ENCODE measurements at regions not wholly inside any gene's neighbourhood (a gene's known extent, or its start where the extent isn't known, plus 50 kb on each side); places are given as distances from the start of the nearest gene placed in this dataset.

DNA sequence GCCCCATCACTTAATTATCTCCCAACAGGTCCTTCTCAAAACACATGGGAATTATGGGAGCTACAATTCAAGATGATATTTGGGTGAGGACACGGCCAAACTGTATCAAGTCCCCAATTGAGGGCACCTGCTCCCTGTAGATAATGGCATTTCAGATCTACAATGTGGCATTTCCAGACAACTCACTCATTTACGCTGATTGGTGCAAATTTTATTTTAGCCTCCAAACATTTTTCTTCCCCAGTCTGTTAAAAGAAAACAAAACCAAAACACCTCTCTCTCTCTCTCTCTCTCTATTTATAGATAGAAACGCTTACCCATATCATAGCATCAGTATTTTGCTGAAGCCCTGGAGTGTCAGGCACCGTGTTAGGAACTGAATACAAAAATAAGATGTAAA lies 148.7 kb upstream of the KLF6 start:
- no peak for DNase-seq
- peak overlapping the region in 2 of 8 donors; percentile 76 to 79 for H3K27ac ChIP-seq
- peaks cover 0 to 15% (median 8%) of the 10 kb centered on the region in 6 donors for H3K4me1 ChIP-seq
- no peaks in the 10 kb centered on the region for H3K27me3 ChIP-seq (replicated peaks in 1 of 7)
- no peaks in the 10 kb centered on the region for H3K9me3 ChIP-seq
- no peaks in the 10 kb centered on the region for H3K36me3 ChIP-seq
- no peak overlapping the region for H3K4me3 ChIP-seq
- TF ChIP-seq POLR2AphosphoS5 (IDR thresholded peaks at IDR 0.05) = no peak
- TF ChIP-seq, protein P1, sequence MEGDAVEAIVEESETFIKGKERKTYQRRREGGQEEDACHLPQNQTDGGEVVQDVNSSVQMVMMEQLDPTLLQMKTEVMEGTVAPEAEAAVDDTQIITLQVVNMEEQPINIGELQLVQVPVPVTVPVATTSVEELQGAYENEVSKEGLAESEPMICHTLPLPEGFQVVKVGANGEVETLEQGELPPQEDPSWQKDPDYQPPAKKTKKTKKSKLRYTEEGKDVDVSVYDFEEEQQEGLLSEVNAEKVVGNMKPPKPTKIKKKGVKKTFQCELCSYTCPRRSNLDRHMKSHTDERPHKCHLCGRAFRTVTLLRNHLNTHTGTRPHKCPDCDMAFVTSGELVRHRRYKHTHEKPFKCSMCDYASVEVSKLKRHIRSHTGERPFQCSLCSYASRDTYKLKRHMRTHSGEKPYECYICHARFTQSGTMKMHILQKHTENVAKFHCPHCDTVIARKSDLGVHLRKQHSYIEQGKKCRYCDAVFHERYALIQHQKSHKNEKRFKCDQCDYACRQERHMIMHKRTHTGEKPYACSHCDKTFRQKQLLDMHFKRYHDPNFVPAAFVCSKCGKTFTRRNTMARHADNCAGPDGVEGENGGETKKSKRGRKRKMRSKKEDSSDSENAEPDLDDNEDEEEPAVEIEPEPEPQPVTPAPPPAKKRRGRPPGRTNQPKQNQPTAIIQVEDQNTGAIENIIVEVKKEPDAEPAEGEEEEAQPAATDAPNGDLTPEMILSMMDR (IDR thresholded peaks at IDR 0.05 in 8 of 11, conservative IDR thresholded peaks at IDR 0.05 in 3 of 11) = no peak
- TF ChIP-seq POLR2A (IDR thresholded peaks at IDR 0.05) = no peak
- intact Hi-C loops (cut with DNase I; ENCODE audit: low total_unique reads) = no loop called here
- WGBS, 5 donors = 79 to 89% (median 85%) methylated on average over 4 of the region's 4 CpGs

GRCh38 chr10:3932597-3933375 lies 147.8 kb upstream of the KLF6 start:
- no peaks in the 10 kb centered on the region for H3K36me3 ChIP-seq
- intact Hi-C loops (cut with DNase I; ENCODE audit: low total_unique reads) = no loop called here
- no peak overlapping the region for H3K4me3 ChIP-seq
- TF ChIP-seq, protein P1 (IDR thresholded peaks at IDR 0.05 in 8 of 11, conservative IDR thresholded peaks at IDR 0.05 in 3 of 11) = no peak
- TF ChIP-seq POLR2A (IDR thresholded peaks at IDR 0.05) = no peak
- TF ChIP-seq POLR2AphosphoS5 (IDR thresholded peaks at IDR 0.05) = no peak
- H3K27me3 ChIP-seq (replicated peaks in 1 of 7) = no peaks in the 10 kb centered on the region
- no peaks in the 10 kb centered on the region for H3K9me3 ChIP-seq
- DNase-seq = no peak
- peak overlapping the region in 1 of 8 donors; percentile 30 for H3K27ac ChIP-seq
- H3K4me1 ChIP-seq = peaks cover 0 to 15% (median 8%) of the 10 kb centered on the region in 6 donors
- WGBS, 5 donors = 83 to 89% (median 84%) methylated on average over 15 of the region's 15 CpGs

- Histone ChIP-seq H3K4me3 (no peak overlapping the region), H3K36me3 (no peaks in the 10 kb centered on the region), H3K4me1 (peaks cover 0 to 15% (median 8%) of the 10 kb centered on the region in 6 donors), H3K27ac (no peak overlapping the region), H3K9me3 (no peaks in the 10 kb centered on the region), H3K27me3 (replicated peaks in 1 of 7) (no peaks in the 10 kb centered on the region)
- no peak for DNase-seq
- TF ChIP-seq POLR2AphosphoS5 (IDR thresholded peaks at IDR 0.05) (no peak), POLR2A (IDR thresholded peaks at IDR 0.05) (no peak)
- TF ChIP-seq, protein P1 (IDR thresholded peaks at IDR 0.05 in 8 of 11, conservative IDR thresholded peaks at IDR 0.05 in 3 of 11) = no peak
- intact Hi-C loops (cut with DNase I; ENCODE audit: low total_unique reads) = no loop called here
- WGBS, 5 donors = 92 to 97% (median 94%) methylated on average over 7 of the region's 7 CpGs
Observed at GRCh38 chr10:3931901-3932300, 146.9 kb upstream of the KLF6 start.

- TF ChIP-seq POLR2AphosphoS5 (IDR thresholded peaks at IDR 0.05) (no peak), POLR2A (IDR thresholded peaks at IDR 0.05) (no peak)
- TF ChIP-seq, protein P1 (IDR thresholded peaks at IDR 0.05 in 8 of 11, conservative IDR thresholded peaks at IDR 0.05 in 3 of 11) = no peak
- intact Hi-C loops (cut with DNase I; ENCODE audit: low total_unique reads) = no loop called here
Observed at GRCh38 chr10:3931224-3931623, 146.2 kb upstream of the KLF6 start.

More at GRCh38 chr10:3931224-3931623, 146.2 kb upstream of the KLF6 start:
- Histone ChIP-seq H3K4me3 (no peak overlapping the region), H3K27me3 (replicated peaks in 1 of 7) (no peaks in the 10 kb centered on the region), H3K36me3 (no peaks in the 10 kb centered on the region), H3K27ac (no peak overlapping the region), H3K4me1 (peaks cover 0 to 15% (median 8%) of the 10 kb centered on the region in 6 donors), H3K9me3 (no peaks in the 10 kb centered on the region)
- WGBS, 5 donors = 72 to 88% (median 83%) methylated on average over 6 of the region's 6 CpGs
- DNase-seq = no peak
